Liver (tissue), 8 donors: ENCODE measurements at regions not wholly inside any gene's neighbourhood (a gene's known extent, or its start where the extent isn't known, plus 50 kb on each side); places are given as distances from the start of the nearest gene placed in this dataset.
A peak's percentile ranks its signal among the peaks of the same experiment; 100 is the strongest.

ENCODE experiments used
- DNase-seq: peaks from one replicate; pipeline ENCODE4 v3.0.0-alpha.2; 2017; ENCODE audit warnings: low spot score
- H3K27ac ChIP-seq, 2 donors: one replicate each; pipeline ENCODE4 v1.7.0; 2013; ENCODE audit warnings: inconsistent platforms in 2 of 2, low read length in 2 of 2, control low read depth in 1 of 2, low read depth in 1 of 2, mild to moderate bottlenecking in 1 of 2
- H3K27me3 ChIP-seq, 4 donors: one replicate each; pipeline versions ENCODE4 v1.6.1 to v1.7.0; 2013; ENCODE audit warnings: low read length in 3 of 4, inconsistent platforms in 1 of 4, mild to moderate bottlenecking in 1 of 4, moderate library complexity in 1 of 4; ENCODE audit not compliant: control insufficient read depth in 4 of 4, insufficient read depth in 4 of 4
- H3K36me3 ChIP-seq, 4 donors: one replicate each; pipeline versions ENCODE4 v1.6.1 to v1.7.0; 2013; ENCODE audit warnings: low read length in 3 of 4, mild to moderate bottlenecking in 3 of 4, low read depth in 1 of 4, moderate library complexity in 1 of 4; ENCODE audit not compliant: control insufficient read depth in 4 of 4, insufficient read depth in 3 of 4
- H3K4me1 ChIP-seq, 4 donors: one replicate each; pipeline versions ENCODE4 v1.6.1 to v1.7.0; 2013; ENCODE audit warnings: low read length in 3 of 4, mild to moderate bottlenecking in 3 of 4, moderate library complexity in 1 of 4; ENCODE audit not compliant: control insufficient read depth in 4 of 4, insufficient read depth in 4 of 4
- H3K4me3 ChIP-seq, 3 donors: one replicate each; pipeline versions ENCODE4 v1.6.1 to v1.7.0; 2013; ENCODE audit warnings: low read length in 3 of 3, control low read depth in 1 of 3, low read depth in 1 of 3, mild to moderate bottlenecking in 1 of 3
- H3K9ac ChIP-seq, 2 donors: one replicate each; pipeline ENCODE4 v1.7.0; 2013; ENCODE audit warnings: low read length in 2 of 2, mild to moderate bottlenecking in 2 of 2, moderate library complexity in 2 of 2, control low read depth in 1 of 2, low read depth in 1 of 2
- H3K9me3 ChIP-seq, 4 donors: one replicate each; pipeline versions ENCODE4 v1.6.1 to v1.7.0; 2013; ENCODE audit warnings: low read length in 3 of 4; ENCODE audit not compliant: control insufficient read depth in 4 of 4
- ATF3 ChIP-seq: IDR thresholded peaks from 2 replicates; pipeline ENCODE4 v1.6.1; 2016; ENCODE audit warnings: antibody characterized with exemption
- CTCF ChIP-seq: fragments of 150-350 bp; IDR thresholded peaks from 2 replicates; pipeline ENCODE4 v1.5.1; 2017; ENCODE audit warnings: improper control_type of control experiment, low read depth, low read length; ENCODE audit not compliant: missing input control
- EGR1 ChIP-seq, 2 donors: IDR thresholded peaks; 2 replicates each; pipeline ENCODE4 v1.6.1; 2016 to 2018; ENCODE audit warnings: antibody characterized with exemption in 2 of 2, low read depth in 2 of 2
- FOXA1 ChIP-seq: IDR thresholded peaks from 2 replicates; pipeline ENCODE4 v1.6.1; 2016; ENCODE audit warnings: antibody characterized with exemption
- FOXA2 ChIP-seq: IDR thresholded peaks from 2 replicates; pipeline ENCODE4 v1.6.1; 2016; ENCODE audit warnings: antibody characterized with exemption
- GABPA ChIP-seq, 2 donors: IDR thresholded peaks in 1 of 2; conservative IDR thresholded peaks in 1 of 2; 2 replicates each; pipeline ENCODE4 v1.6.1; 2016; ENCODE audit warnings: antibody characterized with exemption in 2 of 2, mild to moderate bottlenecking in 1 of 2, moderate library complexity in 1 of 2
- HNF4A ChIP-seq, 2 donors: conservative IDR thresholded peaks; 2 replicates each; pipeline ENCODE4 v1.6.1; 2016; ENCODE audit warnings: antibody characterized with exemption in 2 of 2, mild to moderate bottlenecking in 2 of 2
- HNF4G ChIP-seq: IDR thresholded peaks from 2 replicates; pipeline ENCODE4 v1.6.1; 2016; ENCODE audit warnings: antibody characterized with exemption
- JUND ChIP-seq, 2 donors: IDR thresholded peaks; 2 replicates each; pipeline ENCODE4 v1.6.1; 2016; ENCODE audit warnings: antibody characterized with exemption in 2 of 2
- MAX ChIP-seq: IDR thresholded peaks from 2 replicates; pipeline ENCODE4 v1.6.1; 2016; ENCODE audit warnings: antibody characterized with exemption
- NR2F2 ChIP-seq: IDR thresholded peaks from 2 replicates; pipeline ENCODE4 v1.6.1; 2016; ENCODE audit warnings: antibody characterized with exemption
- RAD21 ChIP-seq, 2 donors: IDR thresholded peaks; 2 replicates each; pipeline ENCODE4 v1.6.1; 2016; ENCODE audit warnings: antibody characterized with exemption in 2 of 2, mild to moderate bottlenecking in 2 of 2
- REST ChIP-seq: IDR thresholded peaks from 2 replicates; pipeline ENCODE4 v1.6.1; 2016; ENCODE audit warnings: antibody characterized with exemption, mild to moderate bottlenecking
- RXRA ChIP-seq, 2 donors: IDR thresholded peaks; 2 replicates each; pipeline ENCODE4 v1.6.1; 2017 to 2018; ENCODE audit warnings: antibody characterized with exemption in 2 of 2, mild to moderate bottlenecking in 1 of 2
- SP1 ChIP-seq: IDR thresholded peaks from 2 replicates; pipeline ENCODE4 v1.6.1; 2018; ENCODE audit warnings: antibody characterized with exemption, mild to moderate bottlenecking
- TAF1 ChIP-seq: conservative IDR thresholded peaks from 2 replicates; pipeline ENCODE4 v1.6.1; 2016; ENCODE audit warnings: antibody characterized with exemption, mild to moderate bottlenecking
- YY1 ChIP-seq: IDR thresholded peaks from 2 replicates; pipeline ENCODE4 v1.6.1; 2016; ENCODE audit warnings: antibody characterized with exemption, mild to moderate bottlenecking
- WGBS: extraction: QIAGEN DNeasy Blood & Tissue Kit; methylation state at CpG from one replicate; pipeline ENCODE4 v1.1.7; 2013; 5-methylcytosine and 5-hydroxymethylcytosine counted together
- TF ChIP-seq, protein P1 (sequence below): IDR thresholded peaks from 2 replicates; pipeline ENCODE4 v1.6.1; 2016; ENCODE audit warnings: antibody characterized with exemption
- donor health status: healthy.
- donor health status: healthy.
- donor health status: healthy.
- donor health status: healthy.
- donor health status: healthy.

- DNase-seq: no peak
- 77% methylated on average over 37 of the region's 37 CpGs for WGBS
- TF ChIP-seq NR2F2 (no peak), CTCF (no peak), EGR1 (IDR thresholded peaks at IDR 0.05; ENCODE audit: low read depth in 2 of 2) (no peak), MAX (no peak), FOXA1 (no peak), YY1 (no peak), RXRA (IDR thresholded peaks at IDR 0.05) (no peak), HNF4A (conservative IDR thresholded peaks at IDR 0.05) (no peak), SP1 (no peak)
- Histone ChIP-seq H3K27ac (no peak overlapping the region), H3K4me3 (no peak overlapping the region), H3K9me3 (no peaks in the 10 kb centered on the region), H3K9ac (no peak overlapping the region), H3K27me3 (no peaks in the 10 kb centered on the region), H3K36me3 (no peaks in the 10 kb centered on the region), H3K4me1 (peaks cover 2 to 21% (median 14%) of the 10 kb centered on the region in 4 donors)
Measured at GRCh38 chr21:43343992-43344886, 82.7 kb downstream of the SIK1 start.

DNA sequence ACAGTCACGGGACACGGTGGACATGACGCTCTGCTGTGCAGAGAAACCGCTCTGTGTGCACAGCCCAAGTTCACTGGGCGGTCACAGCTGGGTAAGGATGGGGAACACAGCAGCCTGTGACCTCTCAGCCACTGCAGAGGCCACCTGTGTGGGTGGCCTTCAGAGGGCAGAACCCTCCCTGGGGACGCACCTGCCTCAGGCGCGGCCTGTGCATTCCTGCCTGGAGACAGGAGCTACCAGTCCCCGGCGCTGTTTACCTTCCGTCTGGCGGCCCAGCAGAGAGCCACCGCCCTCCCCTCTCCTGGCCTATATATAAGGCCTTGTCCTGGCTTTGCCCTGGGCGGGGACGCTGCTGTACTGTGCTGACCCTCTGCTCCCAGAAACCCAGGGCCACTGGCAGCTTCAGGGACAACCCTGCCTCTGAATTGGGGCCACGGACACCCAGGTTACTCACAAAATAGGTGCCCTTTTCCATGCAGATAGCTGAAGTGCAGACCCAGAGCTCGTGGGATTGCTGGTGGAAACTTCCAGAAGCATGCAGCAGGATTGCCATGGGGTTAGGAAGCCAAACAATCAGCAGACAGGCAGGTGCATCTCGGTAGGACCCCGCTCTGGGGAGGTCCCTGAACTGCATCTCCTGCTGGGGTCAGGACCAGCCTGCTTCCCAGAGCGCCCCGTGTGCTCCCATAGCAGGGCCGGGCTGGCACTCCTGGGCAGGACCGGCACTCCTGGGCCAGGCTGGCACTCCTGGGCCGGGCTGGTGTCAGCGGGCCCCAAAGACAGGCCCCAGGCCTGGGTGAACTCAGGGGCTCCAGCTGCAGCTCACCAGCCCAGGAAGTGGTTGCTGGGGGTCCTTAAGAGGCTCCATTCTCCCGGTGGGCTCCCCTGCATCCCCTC lies 83.6 kb downstream of the SIK1 start:
- 47% methylated on average over 26 of the region's 26 CpGs for WGBS
- H3K9ac ChIP-seq: no peak overlapping the region
- DNase-seq: peak; percentile 68
- peak overlapping the region in 1 of 2 donors; percentile 75 for H3K27ac ChIP-seq
- H3K27me3 ChIP-seq: no peaks in the 10 kb centered on the region
- H3K9me3 ChIP-seq: no peaks in the 10 kb centered on the region
- H3K4me3 ChIP-seq: no peak overlapping the region
- H3K4me1 ChIP-seq: peaks cover 2 to 21% (median 14%) of the 10 kb centered on the region in 4 donors
- TF ChIP-seq GABPA (IDR thresholded peaks at IDR 0.05 in 1 of 2, conservative IDR thresholded peaks at IDR 0.05 in 1 of 2): no peak
- TF ChIP-seq, protein P1, sequence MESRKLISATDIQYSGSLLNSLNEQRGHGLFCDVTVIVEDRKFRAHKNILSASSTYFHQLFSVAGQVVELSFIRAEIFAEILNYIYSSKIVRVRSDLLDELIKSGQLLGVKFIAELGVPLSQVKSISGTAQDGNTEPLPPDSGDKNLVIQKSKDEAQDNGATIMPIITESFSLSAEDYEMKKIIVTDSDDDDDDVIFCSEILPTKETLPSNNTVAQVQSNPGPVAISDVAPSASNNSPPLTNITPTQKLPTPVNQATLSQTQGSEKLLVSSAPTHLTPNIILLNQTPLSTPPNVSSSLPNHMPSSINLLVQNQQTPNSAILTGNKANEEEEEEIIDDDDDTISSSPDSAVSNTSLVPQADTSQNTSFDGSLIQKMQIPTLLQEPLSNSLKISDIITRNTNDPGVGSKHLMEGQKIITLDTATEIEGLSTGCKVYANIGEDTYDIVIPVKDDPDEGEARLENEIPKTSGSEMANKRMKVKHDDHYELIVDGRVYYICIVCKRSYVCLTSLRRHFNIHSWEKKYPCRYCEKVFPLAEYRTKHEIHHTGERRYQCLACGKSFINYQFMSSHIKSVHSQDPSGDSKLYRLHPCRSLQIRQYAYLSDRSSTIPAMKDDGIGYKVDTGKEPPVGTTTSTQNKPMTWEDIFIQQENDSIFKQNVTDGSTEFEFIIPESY: no peak
- TF ChIP-seq JUND (IDR thresholded peaks at IDR 0.05): no peak
- no peak for TF ChIP-seq TAF1
- TF ChIP-seq RXRA (IDR thresholded peaks at IDR 0.05): peak; percentile 95 to 97
- peak; percentile 49 for TF ChIP-seq REST
- TF ChIP-seq MAX: no peak
- no peak for TF ChIP-seq HNF4G
- TF ChIP-seq HNF4A (conservative IDR thresholded peaks at IDR 0.05): peak; percentile 42 to 51
- TF ChIP-seq SP1: peak; percentile 87
- TF ChIP-seq RAD21 (IDR thresholded peaks at IDR 0.05): peak in 1 of 2 donors; percentile 71
- peak; percentile 77 for TF ChIP-seq NR2F2
- peak; percentile 74 for TF ChIP-seq FOXA2
- no peak for TF ChIP-seq ATF3
- TF ChIP-seq CTCF: no peak
- peak in 1 of 2 donors; percentile 39 for TF ChIP-seq EGR1 (IDR thresholded peaks at IDR 0.05; ENCODE audit: low read depth in 2 of 2)
- TF ChIP-seq FOXA1: no peak
- TF ChIP-seq YY1: no peak
- no peaks in the 10 kb centered on the region for H3K36me3 ChIP-seq
